ENCODE measurements at regions not wholly inside any gene's neighbourhood (a gene's known extent, or its start where the extent isn't known, plus 50 kb on each side); places are given as distances from the start of the nearest gene placed in this dataset.

DNA sequence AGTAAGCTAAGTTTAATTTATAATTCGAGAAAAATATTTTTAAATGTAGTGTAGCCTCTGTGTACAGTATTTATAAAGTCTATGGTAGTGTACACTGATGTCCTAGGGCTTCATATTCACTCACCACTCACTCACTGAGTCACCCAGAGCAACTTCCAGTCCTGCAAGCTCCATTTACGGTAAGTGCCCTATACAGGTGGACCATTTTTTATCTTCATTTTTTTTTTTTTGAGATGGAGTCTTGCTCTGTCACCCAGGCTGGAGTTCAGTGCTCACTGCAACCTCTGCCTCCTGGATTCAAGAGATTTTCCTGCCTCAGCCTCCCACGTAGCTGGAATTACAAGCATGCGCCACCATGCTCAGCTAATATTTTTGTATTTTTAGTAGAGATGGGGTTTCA is 104.2 kb downstream of the PDCL3 start:
- no peak for TF ChIP-seq SUZ12 (IDR thresholded peaks at IDR 0.05; ENCODE audit: extremely low read depth, insufficient read depth, insufficient read length)
- TF ChIP-seq ZNF274 (IDR thresholded peaks at IDR 0.05; ENCODE audit: low read depth, low read length): no peak

All from NT2/D1 (cell line).